ENCODE measurements at regions not wholly inside any gene's neighbourhood (a gene's known extent, or its start where the extent isn't known, plus 50 kb on each side); places are given as distances from the start of the nearest gene placed in this dataset.

DNA sequence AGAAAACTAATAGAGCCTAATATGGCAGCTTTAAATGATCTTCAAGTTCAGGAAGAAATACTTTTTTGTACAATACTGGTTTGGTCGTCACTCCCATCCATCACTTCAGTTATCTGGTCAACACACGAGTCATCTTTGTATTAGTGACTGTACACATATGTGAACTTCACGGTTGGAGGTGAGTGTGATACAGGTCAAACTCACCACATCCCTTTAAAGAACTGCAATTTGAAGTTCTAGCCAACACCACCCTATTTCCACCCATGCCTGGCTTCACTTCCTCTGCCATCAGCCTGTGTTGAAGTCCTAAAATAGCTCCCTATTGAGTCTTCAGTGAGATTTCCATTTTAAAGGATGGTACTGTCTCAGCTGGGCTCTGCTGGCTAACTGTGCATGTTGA is 361.9 kb downstream of the TXNL1 start:
- TF ChIP-seq GATA2 (IDR thresholded peaks at IDR 0.05; ENCODE audit: low read depth, low read length), result no peak
- TF ChIP-seq GATA3 (IDR thresholded peaks at IDR 0.05; ENCODE audit: low read depth, low read length), result no peak

Data from SH-SY5Y (cell line).